ENCODE measurements at regions not wholly inside any gene's neighbourhood (a gene's known extent, or its start where the extent isn't known, plus 50 kb on each side); places are given as distances from the start of the nearest gene placed in this dataset.

GRCh38 chr12:47305464-47305863 lies 225.7 kb upstream of the AMIGO2 start:
- TF ChIP-seq CTCF (IDR thresholded peaks at IDR 0.05) (no peak), POLR2A (IDR thresholded peaks at IDR 0.05) (no peak)
